ENCODE measurements at regions not wholly inside any gene's neighbourhood (a gene's known extent, or its start where the extent isn't known, plus 50 kb on each side); places are given as distances from the start of the nearest gene placed in this dataset.

GRCh38 chr12:115370207-115370606, 686.2 kb upstream of the TBX3 start:
- TF ChIP-seq SUZ12 (IDR thresholded peaks at IDR 0.05; ENCODE audit: low read length) (no peak), EP300 (IDR thresholded peaks at IDR 0.05; ENCODE audit: borderline replicate concordance in 1 of 2, low read depth in 2 of 2, low read length in 2 of 2) (no peak), CHD1 (IDR thresholded peaks at IDR 0.05; ENCODE audit: low read depth, low read length) (no peak), POLR2AphosphoS5 (IDR thresholded peaks at IDR 0.05; ENCODE audit: low read depth, low read length) (no peak), EZH2 (IDR thresholded peaks at IDR 0.05; ENCODE audit: low read depth, low read length, severe bottlenecking) (no peak), POLR2A (IDR thresholded peaks at IDR 0.05; ENCODE audit: control extremely low read depth in 1 of 2, low read depth in 2 of 2, low read length in 2 of 2) (no peak), POU5F1 (IDR thresholded peaks at IDR 0.05; ENCODE audit: low read depth, low read length) (no peak), MAFK (IDR thresholded peaks at IDR 0.05; ENCODE audit: low read depth, low read length) (no peak), YY1 (IDR thresholded peaks at IDR 0.05; ENCODE audit: low read depth, low read length) (no peak)
- TF ChIP-seq, protein P1, sequence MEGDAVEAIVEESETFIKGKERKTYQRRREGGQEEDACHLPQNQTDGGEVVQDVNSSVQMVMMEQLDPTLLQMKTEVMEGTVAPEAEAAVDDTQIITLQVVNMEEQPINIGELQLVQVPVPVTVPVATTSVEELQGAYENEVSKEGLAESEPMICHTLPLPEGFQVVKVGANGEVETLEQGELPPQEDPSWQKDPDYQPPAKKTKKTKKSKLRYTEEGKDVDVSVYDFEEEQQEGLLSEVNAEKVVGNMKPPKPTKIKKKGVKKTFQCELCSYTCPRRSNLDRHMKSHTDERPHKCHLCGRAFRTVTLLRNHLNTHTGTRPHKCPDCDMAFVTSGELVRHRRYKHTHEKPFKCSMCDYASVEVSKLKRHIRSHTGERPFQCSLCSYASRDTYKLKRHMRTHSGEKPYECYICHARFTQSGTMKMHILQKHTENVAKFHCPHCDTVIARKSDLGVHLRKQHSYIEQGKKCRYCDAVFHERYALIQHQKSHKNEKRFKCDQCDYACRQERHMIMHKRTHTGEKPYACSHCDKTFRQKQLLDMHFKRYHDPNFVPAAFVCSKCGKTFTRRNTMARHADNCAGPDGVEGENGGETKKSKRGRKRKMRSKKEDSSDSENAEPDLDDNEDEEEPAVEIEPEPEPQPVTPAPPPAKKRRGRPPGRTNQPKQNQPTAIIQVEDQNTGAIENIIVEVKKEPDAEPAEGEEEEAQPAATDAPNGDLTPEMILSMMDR (IDR thresholded peaks at IDR 0.05; ENCODE audit: control extremely low read depth in 1 of 3, insufficient read depth in 1 of 3, low read depth in 1 of 3, low read length in 3 of 3), result no peak

Measured in H1 (cell line).